ENCODE measurements at regions not wholly inside any gene's neighbourhood (a gene's known extent, or its start where the extent isn't known, plus 50 kb on each side); places are given as distances from the start of the nearest gene placed in this dataset.
"Not testable (repeated sequence)": the region's sequence is repeated elsewhere in the genome, so short reads cannot be mapped to it uniquely, and the experiment has no call there.

GRCh38 chr16:17917316-17918019 lies 419.1 kb downstream of the NPIPA8 start:
- no peak for DNase-seq (ENCODE audit: low read depth, low spot score)
- H3K4me3 ChIP-seq (ENCODE audit: low read length), result no peak overlapping the region

- no peak for DNase-seq (ENCODE audit: low read depth, low spot score)
- no peak overlapping the region for H3K4me3 ChIP-seq (ENCODE audit: low read length)
Observed at GRCh38 chr16:17915791-17916190, 420.7 kb downstream of the NPIPA8 start.

- no peak for DNase-seq (ENCODE audit: low read depth, low spot score)
- no peak overlapping the region for H3K4me3 ChIP-seq (ENCODE audit: low read length)
Observed at GRCh38 chr16:17914168-17914567, 422.4 kb downstream of the NPIPA8 start.

- H3K4me3 ChIP-seq (ENCODE audit: low read length); DNase-seq (ENCODE audit: low read depth, low spot score): not testable (repeated sequence)
Observed at GRCh38 chr16:17911578-17911977, 425.0 kb downstream of the NPIPA8 start.

GRCh38 chr16:17906626-17907025 lies 429.9 kb downstream of the NPIPA8 start:
- DNase-seq (ENCODE audit: low read depth, low spot score); H3K4me3 ChIP-seq (ENCODE audit: low read length): not testable (repeated sequence)

- no peak for DNase-seq (ENCODE audit: low read depth, low spot score)
- H3K4me3 ChIP-seq (ENCODE audit: low read length), result no peak overlapping the region
Observed at GRCh38 chr16:17901309-17901708, 430.5 kb upstream of the XYLT1 start.

- no peak for DNase-seq (ENCODE audit: low read depth, low spot score)
- H3K4me3 ChIP-seq (ENCODE audit: low read length), result no peak overlapping the region
Observed at GRCh38 chr16:17899141-17899540, 428.4 kb upstream of the XYLT1 start.

- no peak for DNase-seq (ENCODE audit: low read depth, low spot score)
- no peak overlapping the region for H3K4me3 ChIP-seq (ENCODE audit: low read length)
Observed at GRCh38 chr16:17887963-17888362, 417.2 kb upstream of the XYLT1 start.

GRCh38 chr16:17885659-17886207 lies 415.0 kb upstream of the XYLT1 start:
- DNase-seq (ENCODE audit: low read depth, low spot score), result no peak
- no peak overlapping the region for H3K4me3 ChIP-seq (ENCODE audit: low read length)

GRCh38 chr16:17877821-17878360 lies 407.1 kb upstream of the XYLT1 start:
- H3K4me3 ChIP-seq (ENCODE audit: low read length), result no peak overlapping the region
- no peak for DNase-seq (ENCODE audit: low read depth, low spot score)

- H3K4me3 ChIP-seq (ENCODE audit: low read length), result no peak overlapping the region
- no peak for DNase-seq (ENCODE audit: low read depth, low spot score)
Observed at GRCh38 chr16:17866996-17867395, 396.2 kb upstream of the XYLT1 start.

GRCh38 chr16:17861981-17862479 lies 391.3 kb upstream of the XYLT1 start:
- DNase-seq (ENCODE audit: low read depth, low spot score), result no peak
- no peak overlapping the region for H3K4me3 ChIP-seq (ENCODE audit: low read length)

GRCh38 chr16:17858061-17858460 lies 387.3 kb upstream of the XYLT1 start:
- no peak for DNase-seq (ENCODE audit: low read depth, low spot score)
- H3K4me3 ChIP-seq (ENCODE audit: low read length), result no peak overlapping the region

GRCh38 chr16:17853958-17854357 lies 383.2 kb upstream of the XYLT1 start:
- H3K4me3 ChIP-seq (ENCODE audit: low read length), result no peak overlapping the region

GRCh38 chr16:17852977-17853702 lies 382.4 kb upstream of the XYLT1 start:
- DNase-seq (ENCODE audit: low read depth, low spot score), result no peak
- H3K4me3 ChIP-seq (ENCODE audit: low read length), result no peak overlapping the region

More at GRCh38 chr16:17853958-17854357, 383.2 kb upstream of the XYLT1 start:
- no peak for DNase-seq (ENCODE audit: low read depth, low spot score)

GRCh38 chr16:17850581-17851250 lies 380.0 kb upstream of the XYLT1 start:
- no peak for DNase-seq (ENCODE audit: low read depth, low spot score)

GRCh38 chr16:17847234-17847795 lies 376.6 kb upstream of the XYLT1 start:
- no peak for DNase-seq (ENCODE audit: low read depth, low spot score)
- no peak overlapping the region for H3K4me3 ChIP-seq (ENCODE audit: low read length)

More at GRCh38 chr16:17850581-17851250, 380.0 kb upstream of the XYLT1 start:
- H3K4me3 ChIP-seq (ENCODE audit: low read length), result no peak overlapping the region

- DNase-seq (ENCODE audit: low read depth, low spot score), result no peak
- no peak overlapping the region for H3K4me3 ChIP-seq (ENCODE audit: low read length)
Observed at GRCh38 chr16:17846030-17846429, 375.3 kb upstream of the XYLT1 start.

GRCh38 chr16:17845031-17845430 lies 374.3 kb upstream of the XYLT1 start:
- DNase-seq (ENCODE audit: low read depth, low spot score), result no peak
- no peak overlapping the region for H3K4me3 ChIP-seq (ENCODE audit: low read length)
